ENCODE measurements at regions not wholly inside any gene's neighbourhood (a gene's known extent, or its start where the extent isn't known, plus 50 kb on each side); places are given as distances from the start of the nearest gene placed in this dataset.
A peak's percentile ranks its signal among the peaks of the same experiment; 100 is the strongest.

GRCh38 chr20:50283370-50283769, 92.7 kb downstream of the CEBPB start:
- DNase-seq = peak in 1 of 2 donors; percentile 9

GRCh38 chr20:50283922-50284810, 93.5 kb downstream of the CEBPB start:
- H3K4me3 ChIP-seq = no peak overlapping the region
- H3K27ac ChIP-seq = peak overlapping the region; percentile 82
- ATAC-seq = peak; percentile 38 to 69 (median 62)
- 49 to 69% (median 57%) methylated on average over 23 to 24 of the region's 24 CpGs for WGBS, 3 donors
- no peaks in the 10 kb centered on the region for H3K27me3 ChIP-seq (ENCODE audit: insufficient read depth in 3 of 3, low read length in 2 of 3)
- peak; percentile 74 to 84 for DNase-seq
- intact Hi-C loops (cut with DNase I) = loop anchor here in 1 of 2 donors (5.0 kb wide), 1 partner anchor 178 kb away; no protein-coding TSS in a partner anchor
- TF ChIP-seq, protein P1, sequence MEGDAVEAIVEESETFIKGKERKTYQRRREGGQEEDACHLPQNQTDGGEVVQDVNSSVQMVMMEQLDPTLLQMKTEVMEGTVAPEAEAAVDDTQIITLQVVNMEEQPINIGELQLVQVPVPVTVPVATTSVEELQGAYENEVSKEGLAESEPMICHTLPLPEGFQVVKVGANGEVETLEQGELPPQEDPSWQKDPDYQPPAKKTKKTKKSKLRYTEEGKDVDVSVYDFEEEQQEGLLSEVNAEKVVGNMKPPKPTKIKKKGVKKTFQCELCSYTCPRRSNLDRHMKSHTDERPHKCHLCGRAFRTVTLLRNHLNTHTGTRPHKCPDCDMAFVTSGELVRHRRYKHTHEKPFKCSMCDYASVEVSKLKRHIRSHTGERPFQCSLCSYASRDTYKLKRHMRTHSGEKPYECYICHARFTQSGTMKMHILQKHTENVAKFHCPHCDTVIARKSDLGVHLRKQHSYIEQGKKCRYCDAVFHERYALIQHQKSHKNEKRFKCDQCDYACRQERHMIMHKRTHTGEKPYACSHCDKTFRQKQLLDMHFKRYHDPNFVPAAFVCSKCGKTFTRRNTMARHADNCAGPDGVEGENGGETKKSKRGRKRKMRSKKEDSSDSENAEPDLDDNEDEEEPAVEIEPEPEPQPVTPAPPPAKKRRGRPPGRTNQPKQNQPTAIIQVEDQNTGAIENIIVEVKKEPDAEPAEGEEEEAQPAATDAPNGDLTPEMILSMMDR (IDR thresholded peaks at IDR 0.05) = no peak
- H3K4me1 ChIP-seq = peaks cover 46% of the 10 kb centered on the region
- H3K36me3 ChIP-seq (ENCODE audit: insufficient read depth in 1 of 2, low read depth in 1 of 2) = no peaks in the 10 kb centered on the region
- H3K9me3 ChIP-seq = no peaks in the 10 kb centered on the region

More at GRCh38 chr20:50283370-50283769, 92.7 kb downstream of the CEBPB start:
- WGBS, 3 donors = 72 to 77% (median 73%) methylated on average over 7 of the region's 7 CpGs
- TF ChIP-seq, protein P1 (IDR thresholded peaks at IDR 0.05) = no peak
- H3K4me3 ChIP-seq = no peak overlapping the region
- H3K27ac ChIP-seq = peak overlapping the region; percentile 82
- H3K4me1 ChIP-seq = peaks cover 52% of the 10 kb centered on the region
- intact Hi-C loops (cut with DNase I) = loop anchor here in 1 of 2 donors (5.0 kb wide), 1 partner anchor 179 kb away; no protein-coding TSS in a partner anchor
- H3K27me3 ChIP-seq (ENCODE audit: insufficient read depth in 3 of 3, low read length in 2 of 3) = no peaks in the 10 kb centered on the region
- no peaks in the 10 kb centered on the region for H3K9me3 ChIP-seq
- H3K36me3 ChIP-seq (ENCODE audit: insufficient read depth in 1 of 2, low read depth in 1 of 2) = no peaks in the 10 kb centered on the region
- ATAC-seq = no peak

DNA sequence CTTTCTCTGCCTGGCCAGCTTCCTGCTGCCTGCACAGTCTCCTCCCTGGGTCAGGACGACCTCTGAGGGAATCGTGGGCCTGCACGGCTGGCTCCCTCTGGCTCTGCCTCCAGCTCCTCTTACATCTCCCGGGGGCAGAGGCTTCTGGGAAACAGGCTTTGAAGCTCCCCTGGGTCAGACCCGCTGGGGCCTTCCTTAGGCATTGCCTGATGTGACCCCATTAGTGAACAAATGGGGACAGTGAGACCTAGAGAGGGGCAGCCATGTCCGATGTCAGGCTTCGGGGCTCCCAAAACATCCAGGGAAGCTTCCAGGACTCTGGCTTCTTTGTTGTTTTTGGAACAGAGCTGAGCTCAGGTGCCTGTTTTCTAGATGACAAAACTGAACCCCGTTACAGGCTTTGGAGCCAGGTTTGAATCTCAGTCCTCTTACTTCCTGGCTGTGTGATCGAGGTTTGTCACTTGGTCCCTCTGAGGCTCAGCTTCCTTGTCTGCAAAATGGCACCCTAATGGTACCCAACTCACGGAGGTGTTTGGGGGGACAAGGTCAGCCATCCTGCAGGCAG, 94.3 kb downstream of the CEBPB start:
- H3K9me3 ChIP-seq = no peaks in the 10 kb centered on the region
- TF ChIP-seq, protein P1 (IDR thresholded peaks at IDR 0.05) = no peak
- H3K27me3 ChIP-seq (ENCODE audit: insufficient read depth in 3 of 3, low read length in 2 of 3) = no peaks in the 10 kb centered on the region
- H3K4me3 ChIP-seq = no peak overlapping the region
- peaks cover 39% of the 10 kb centered on the region for H3K4me1 ChIP-seq
- peak overlapping the region; percentile 82 for H3K27ac ChIP-seq
- 31 to 49% (median 40%) methylated on average over 9 to 10 of the region's 10 CpGs for WGBS, 3 donors
- DNase-seq (peak; percentile 33 to 77), ATAC-seq (peak; percentile 19 to 50 (median 34))
- H3K36me3 ChIP-seq (ENCODE audit: insufficient read depth in 1 of 2, low read depth in 1 of 2) = no peaks in the 10 kb centered on the region
- intact Hi-C loops (cut with DNase I) = loop anchor here in 1 of 2 donors (5.0 kb wide), 1 partner anchor 177 kb away; no protein-coding TSS in a partner anchor

DNA sequence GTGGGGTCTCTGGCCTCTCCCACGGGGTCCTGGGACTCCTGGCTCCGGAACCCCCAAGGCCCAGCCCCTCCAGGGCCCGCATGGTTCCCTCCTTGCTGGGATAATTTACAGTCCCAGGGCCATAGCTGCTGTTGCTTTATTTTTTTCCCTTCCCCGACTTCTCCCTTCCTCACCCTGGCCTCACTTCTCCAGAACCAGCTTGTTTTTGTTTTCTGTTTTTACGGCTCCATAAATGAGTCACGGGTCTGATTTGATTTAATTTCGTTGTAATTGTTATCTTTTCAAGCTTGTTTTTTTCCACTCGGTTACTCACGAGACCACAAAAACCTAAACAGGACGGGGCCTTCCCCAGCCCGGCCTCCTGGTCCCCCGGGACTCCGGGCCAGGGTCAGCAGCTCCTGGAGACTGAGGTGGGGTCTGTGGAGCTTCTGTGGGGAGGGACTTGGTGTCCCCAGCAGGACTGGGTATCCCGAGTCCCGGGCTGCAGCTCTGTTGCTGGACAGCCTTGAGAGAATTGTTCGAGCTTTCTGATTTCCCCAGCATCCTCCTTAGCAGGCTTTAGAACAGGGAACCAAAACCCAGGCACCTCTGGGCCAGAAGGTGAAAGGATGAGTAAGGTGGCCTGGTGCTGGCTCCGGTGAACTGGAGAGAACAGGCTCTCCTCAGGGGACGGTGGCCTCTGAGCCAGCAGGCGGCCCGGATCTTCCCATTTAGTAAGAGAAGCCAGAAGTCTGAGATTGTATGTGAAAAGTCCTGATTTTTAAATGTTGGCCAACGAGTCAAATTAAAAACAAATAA, 94.9 kb downstream of the CEBPB start:
- peak in 1 of 2 donors; percentile 49 for DNase-seq
- intact Hi-C loops (cut with DNase I) = no loop called here
- H3K4me3 ChIP-seq = no peak overlapping the region

More for the DNA sequence above, 94.9 kb downstream of the CEBPB start:
- 56 to 72% (median 60%) methylated on average over 21 of the region's 21 CpGs for WGBS, 3 donors
- Histone ChIP-seq H3K36me3 (ENCODE audit: insufficient read depth in 1 of 2, low read depth in 1 of 2) (no peaks in the 10 kb centered on the region), H3K4me1 (peaks cover 39% of the 10 kb centered on the region), H3K9me3 (no peaks in the 10 kb centered on the region), H3K27me3 (ENCODE audit: insufficient read depth in 3 of 3, low read length in 2 of 3) (no peaks in the 10 kb centered on the region), H3K27ac (peak overlapping the region; percentile 82)
- TF ChIP-seq, protein P1 (IDR thresholded peaks at IDR 0.05) = no peak
- peak in 1 of 4 donors; percentile 23 for ATAC-seq
